Loucy (cell line): ENCODE measurements at regions not wholly inside any gene's neighbourhood (a gene's known extent, or its start where the extent isn't known, plus 50 kb on each side); places are given as distances from the start of the nearest gene placed in this dataset.

ENCODE experiments used
- H2AFZ ChIP-seq: fragments of 200-600 bp; sonication (generic); 2 replicates; pipeline ENCODE4 v1.6.0; 2016; ENCODE audit warnings: antibody characterized with exemption, mild to moderate bottlenecking, low read length, moderate library complexity
- H3F3A ChIP-seq: fragments of 200-600 bp; 2 replicates; pipeline ENCODE4 v1.6.0; 2016; ENCODE audit warnings: antibody characterized with exemption, low read depth, mild to moderate bottlenecking
- H3K27me3 ChIP-seq: fragments of 200-600 bp; sonication (generic); 2 replicates; pipeline ENCODE4 v1.6.1; 2014; ENCODE audit warnings: low read length, mild to moderate bottlenecking; ENCODE audit not compliant: insufficient read depth, poor library complexity, severe bottlenecking
- H3K36me3 ChIP-seq: fragments of 200-600 bp; sonication (generic); 2 replicates; pipeline ENCODE4 v1.6.1; 2016; ENCODE audit warnings: low read length; ENCODE audit not compliant: insufficient read depth
- H3K4me1 ChIP-seq: fragments of 200-600 bp; sonication (generic); 2 replicates; pipeline ENCODE4 v1.5.1; 2014; ENCODE audit warnings: low read length, mild to moderate bottlenecking; ENCODE audit not compliant: insufficient read depth, poor library complexity, severe bottlenecking
- H3K4me2 ChIP-seq: fragments of 200-600 bp; sonication (generic); 2 replicates; pipeline ENCODE4 v1.6.0; 2014; ENCODE audit warnings: antibody characterized with exemption, low read length, low read depth, mild to moderate bottlenecking; ENCODE audit not compliant: poor library complexity, severe bottlenecking
- H3K4me3 ChIP-seq: fragments of 200-600 bp; sonication (generic); 2 replicates; pipeline ENCODE4 v1.5.1; 2014; ENCODE audit warnings: low read length, mild to moderate bottlenecking, mixed read lengths; ENCODE audit not compliant: poor library complexity, severe bottlenecking
- H3K79me2 ChIP-seq: fragments of 200-600 bp; sonication (generic); 2 replicates; pipeline ENCODE4 v1.6.1; 2014; ENCODE audit warnings: low read length; ENCODE audit not compliant: insufficient read depth
- H3K9ac ChIP-seq: fragments of 200-600 bp; sonication (generic); 2 replicates; pipeline ENCODE4 v1.6.0; 2014; ENCODE audit warnings: mild to moderate bottlenecking, low read depth, low read length, moderate library complexity; ENCODE audit not compliant: poor library complexity, severe bottlenecking
- H3K9me2 ChIP-seq: fragments of 200-600 bp; sonication (generic); replicated peaks from 2 replicates; pipeline ENCODE4 v1.6.1; 2016; ENCODE audit warnings: low read depth, low read length, mixed read lengths
- H3K9me3 ChIP-seq: fragments of 200-600 bp; sonication (generic); 2 replicates; pipeline ENCODE4 v1.6.1; 2014; ENCODE audit warnings: mild to moderate bottlenecking, antibody characterized with exemption, low read length, low read depth; ENCODE audit not compliant: insufficient read depth
- H4K20me1 ChIP-seq: fragments of 200-600 bp; sonication (generic); 2 replicates; pipeline ENCODE4 v1.6.0; 2014; ENCODE audit warnings: antibody characterized with exemption, low read length, mild to moderate bottlenecking; ENCODE audit not compliant: insufficient read depth, poor library complexity, severe bottlenecking
- CTCF ChIP-seq: fragments of 200-600 bp; sonication (generic); conservative IDR thresholded peaks from 2 replicates; pipeline ENCODE4 v1.5.1; 2014; ENCODE audit warnings: mild to moderate bottlenecking, antibody characterized with exemption, low read length
- EZH2phosphoT487 ChIP-seq: fragments of 200-600 bp; IDR thresholded peaks from 2 replicates; pipeline ENCODE4 v1.6.1; 2018; ENCODE audit warnings: antibody characterized with exemption, mild to moderate bottlenecking, moderate library complexity, borderline replicate concordance

GRCh38 chr4:187118166-187118565 is 394.5 kb upstream of the FAT1 start:
- no peak overlapping the region for H2AFZ ChIP-seq
- H3K9ac ChIP-seq, result no peak overlapping the region
- no peaks in the 10 kb centered on the region for H4K20me1 ChIP-seq
- H3K9me3 ChIP-seq, result peaks cover 4% of the 10 kb centered on the region; the same call in 1 of the 2 replicates
- H3K27me3 ChIP-seq, result no peaks in the 10 kb centered on the region
- no peaks in the 10 kb centered on the region for H3F3A ChIP-seq
- H3K36me3 ChIP-seq, result no peaks in the 10 kb centered on the region
- no peaks in the 10 kb centered on the region for H3K4me1 ChIP-seq
- H3K9me2 ChIP-seq, result no peaks in the 10 kb centered on the region
- TF ChIP-seq EZH2phosphoT487 (no peak), CTCF (no peak)
- no peaks in the 10 kb centered on the region for H3K79me2 ChIP-seq
- H3K4me3 ChIP-seq, result no peak overlapping the region
- H3K4me2 ChIP-seq, result no peak overlapping the region

- Histone ChIP-seq H3K4me1 (no peaks in the 10 kb centered on the region), H3K9ac (no peak overlapping the region), H3K4me2 (no peak overlapping the region), H2AFZ (no peak overlapping the region), H3K27me3 (no peaks in the 10 kb centered on the region), H3K9me2 (no peaks in the 10 kb centered on the region), H3K9me3 (no peaks in the 10 kb centered on the region; the same call in 1 of the 2 replicates), H4K20me1 (no peaks in the 10 kb centered on the region), H3K4me3 (no peak overlapping the region), H3F3A (no peaks in the 10 kb centered on the region), H3K79me2 (no peaks in the 10 kb centered on the region), H3K36me3 (no peaks in the 10 kb centered on the region)
- TF ChIP-seq EZH2phosphoT487, result no peak
- TF ChIP-seq CTCF, result no peak
These were observed 395.0 kb upstream of the FAT1 start for GRCh38 chr4:187118602-187119120.

- Histone ChIP-seq H3K79me2 (no peaks in the 10 kb centered on the region), H3K4me1 (no peaks in the 10 kb centered on the region), H3K9me2 (no peaks in the 10 kb centered on the region), H4K20me1 (no peaks in the 10 kb centered on the region), H3K4me2 (no peak overlapping the region), H3K36me3 (no peaks in the 10 kb centered on the region), H2AFZ (no peak overlapping the region), H3K27me3 (no peaks in the 10 kb centered on the region), H3K4me3 (no peak overlapping the region), H3F3A (no peaks in the 10 kb centered on the region), H3K9me3 (no peaks in the 10 kb centered on the region), H3K9ac (no peak overlapping the region)
- TF ChIP-seq CTCF (no peak), EZH2phosphoT487 (no peak)
These were observed 400.7 kb upstream of the FAT1 start for GRCh38 chr4:187124331-187124730.
